ENCODE measurements at regions not wholly inside any gene's neighbourhood (a gene's known extent, or its start where the extent isn't known, plus 50 kb on each side); places are given as distances from the start of the nearest gene placed in this dataset.

DNA sequence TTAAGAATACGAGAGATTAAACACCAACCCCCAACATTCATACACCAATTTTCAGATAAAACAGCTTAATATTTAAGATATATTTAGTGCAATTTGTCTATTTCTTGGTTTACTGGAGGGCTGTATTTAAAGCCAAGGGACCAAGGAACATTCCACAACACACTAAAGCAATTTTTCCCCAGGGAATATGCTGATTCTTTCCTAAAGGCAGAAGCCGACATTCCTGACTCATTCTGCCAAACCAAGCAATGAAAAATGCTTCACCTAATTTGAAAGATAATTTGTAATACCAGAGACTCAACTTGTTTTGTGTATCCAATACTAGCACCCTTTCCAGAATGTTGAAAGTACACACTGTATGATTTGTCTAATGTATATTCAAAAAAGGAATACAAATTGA, 1267.6 kb upstream of the PIK3C3 start:
- no peaks in the 10 kb centered on the region for H3K9me3 ChIP-seq
- DNase-seq (no peak), ATAC-seq (no peak)
- no peaks in the 10 kb centered on the region for H3K4me1 ChIP-seq
- no peak overlapping the region for H3K4me3 ChIP-seq
- H3K27me3 ChIP-seq = no peaks in the 10 kb centered on the region
- H3K27ac ChIP-seq = no peak overlapping the region
- WGBS, 4 donors = 55 to 76% (median 66%) methylated on average over 2 of the region's 2 CpGs
- H3K36me3 ChIP-seq = no peaks in the 10 kb centered on the region
- TF ChIP-seq CTCF (IDR thresholded peaks at IDR 0.05) = no peak
- TF ChIP-seq POLR2A (IDR thresholded peaks at IDR 0.05) = no peak
- intact Hi-C loops (cut with DNase I) = no loop called here

GRCh38 chr18:40686836-40687235, 1268.2 kb upstream of the PIK3C3 start:
- no peaks in the 10 kb centered on the region for H3K9me3 ChIP-seq
- H3K4me3 ChIP-seq = no peak overlapping the region
- TF ChIP-seq POLR2A (IDR thresholded peaks at IDR 0.05) (no peak), CTCF (IDR thresholded peaks at IDR 0.05) (no peak)
- ATAC-seq = no peak
- 66 to 69% (median 68%) methylated on average over 3 of the region's 3 CpGs for WGBS, 4 donors
- no peaks in the 10 kb centered on the region for H3K36me3 ChIP-seq
- intact Hi-C loops (cut with DNase I) = no loop called here
- H3K27me3 ChIP-seq = no peaks in the 10 kb centered on the region
- no peak for DNase-seq
- no peaks in the 10 kb centered on the region for H3K4me1 ChIP-seq
- H3K27ac ChIP-seq = no peak overlapping the region

GRCh38 chr18:40685219-40685618, 1269.8 kb upstream of the PIK3C3 start:
- intact Hi-C loops (cut with DNase I) = no loop called here
- no peak overlapping the region for H3K27ac ChIP-seq
- no peaks in the 10 kb centered on the region for H3K27me3 ChIP-seq
- no peaks in the 10 kb centered on the region for H3K36me3 ChIP-seq
- no peak overlapping the region for H3K4me3 ChIP-seq
- H3K4me1 ChIP-seq = no peaks in the 10 kb centered on the region
- H3K9me3 ChIP-seq = no peaks in the 10 kb centered on the region
- ATAC-seq = no peak
- WGBS, 4 donors = 72 to 79% (median 75%) methylated on average over 2 of the region's 2 CpGs
- no peak for DNase-seq
- TF ChIP-seq CTCF (IDR thresholded peaks at IDR 0.05) (no peak), POLR2A (IDR thresholded peaks at IDR 0.05) (no peak)

GRCh38 chr18:40678318-40678717, 1276.7 kb upstream of the PIK3C3 start:
- Histone ChIP-seq H3K9me3 (no peaks in the 10 kb centered on the region), H3K27ac (no peak overlapping the region), H3K4me1 (no peaks in the 10 kb centered on the region), H3K36me3 (no peaks in the 10 kb centered on the region), H3K27me3 (no peaks in the 10 kb centered on the region), H3K4me3 (no peak overlapping the region)
- WGBS, 4 donors = 93 to 97% (median 94%) methylated on average over 2 of the region's 2 CpGs
- ATAC-seq (no peak), DNase-seq (no peak)
- TF ChIP-seq CTCF (IDR thresholded peaks at IDR 0.05) = no peak
- TF ChIP-seq POLR2A (IDR thresholded peaks at IDR 0.05) = no peak
- intact Hi-C loops (cut with DNase I) = loop anchor here in 1 of 10 donors (10.0 kb wide), 1 partner anchor 86 kb away; no protein-coding TSS in a partner anchor
